ENCODE measurements at regions not wholly inside any gene's neighbourhood (a gene's known extent, or its start where the extent isn't known, plus 50 kb on each side); places are given as distances from the start of the nearest gene placed in this dataset.

GRCh38 chr1:5810131-5810530 is 182.1 kb downstream of the NPHP4 start:
- no peak overlapping the region for H3K27ac ChIP-seq
- DNase-seq (ENCODE audit: low spot score): no peak
- Mint-ChIP-seq H3K27ac (no peak overlapping the region), H3K4me3 (no peak overlapping the region), H3K36me3 (no peaks in the 10 kb centered on the region), H3K4me1 (peaks cover 11% of the 10 kb centered on the region), H3K9me3 (no peaks in the 10 kb centered on the region), H3K27me3 (ENCODE audit: insufficient read depth, low read depth) (peaks cover 2% of the 10 kb centered on the region)
- no peaks in the 10 kb centered on the region for H3K4me1 ChIP-seq
- no peak overlapping the region for H3K9ac ChIP-seq
- H3K9me3 ChIP-seq (ENCODE audit: low read depth): no peaks in the 10 kb centered on the region
- no peaks in the 10 kb centered on the region for H3K36me3 ChIP-seq
- no peak for TF ChIP-seq EZH2phosphoT487 (IDR thresholded peaks at IDR 0.05)
- no peak for TF ChIP-seq CTCF (IDR thresholded peaks at IDR 0.05)
- no peak for TF ChIP-seq EZH2 (IDR thresholded peaks at IDR 0.05)
- H3K4me3 ChIP-seq: no peak overlapping the region
- H3K27me3 ChIP-seq: no peaks in the 10 kb centered on the region
- H2AFZ ChIP-seq (replicated peaks): no peak overlapping the region
- H3K79me2 ChIP-seq (ENCODE audit: low read depth): no peaks in the 10 kb centered on the region
- no peak overlapping the region for H3K4me2 ChIP-seq
- H3F3A ChIP-seq (ENCODE audit: low read depth): peaks cover 5% of the 10 kb centered on the region
- no peaks in the 10 kb centered on the region for H4K20me1 ChIP-seq (ENCODE audit: low read depth)

GRCh38 chr1:5809207-5809788 is 182.9 kb downstream of the NPHP4 start:
- no peak overlapping the region for H2AFZ ChIP-seq (replicated peaks)
- no peak for DNase-seq (ENCODE audit: low spot score)

GRCh38 chr1:5803851-5804250 is 188.4 kb downstream of the NPHP4 start:
- no peaks in the 10 kb centered on the region for H3K9me3 ChIP-seq (ENCODE audit: low read depth)
- Mint-ChIP-seq H3K27ac (no peak overlapping the region), H3K36me3 (no peaks in the 10 kb centered on the region), H3K9me3 (no peaks in the 10 kb centered on the region), H3K4me1 (no peaks in the 10 kb centered on the region), H3K27me3 (ENCODE audit: insufficient read depth, low read depth) (no peaks in the 10 kb centered on the region), H3K4me3 (no peak overlapping the region)
- H3K36me3 ChIP-seq: no peaks in the 10 kb centered on the region
- H3K4me3 ChIP-seq: no peak overlapping the region
- DNase-seq (ENCODE audit: low spot score): no peak
- no peak overlapping the region for H2AFZ ChIP-seq (replicated peaks)
- H3K4me2 ChIP-seq: no peak overlapping the region
- no peaks in the 10 kb centered on the region for H3K79me2 ChIP-seq (ENCODE audit: low read depth)
- H3F3A ChIP-seq (ENCODE audit: low read depth): no peaks in the 10 kb centered on the region
- TF ChIP-seq CTCF (IDR thresholded peaks at IDR 0.05) (no peak), EZH2 (IDR thresholded peaks at IDR 0.05) (no peak), EZH2phosphoT487 (IDR thresholded peaks at IDR 0.05) (no peak)
- no peaks in the 10 kb centered on the region for H3K4me1 ChIP-seq
- H3K27ac ChIP-seq: no peak overlapping the region
- H4K20me1 ChIP-seq (ENCODE audit: low read depth): no peaks in the 10 kb centered on the region
- H3K9ac ChIP-seq: no peak overlapping the region
- no peaks in the 10 kb centered on the region for H3K27me3 ChIP-seq

More at GRCh38 chr1:5809207-5809788, 182.9 kb downstream of the NPHP4 start:
- peaks cover 5% of the 10 kb centered on the region for H3F3A ChIP-seq (ENCODE audit: low read depth)
- H4K20me1 ChIP-seq (ENCODE audit: low read depth): no peaks in the 10 kb centered on the region
- no peak overlapping the region for H3K27ac Mint-ChIP-seq
- H3K27ac ChIP-seq: no peak overlapping the region
- no peaks in the 10 kb centered on the region for H3K79me2 ChIP-seq (ENCODE audit: low read depth)
- H3K27me3 Mint-ChIP-seq (ENCODE audit: insufficient read depth, low read depth): peaks cover 2% of the 10 kb centered on the region
- no peak overlapping the region for H3K4me3 ChIP-seq
- H3K9ac ChIP-seq: no peak overlapping the region
- no peaks in the 10 kb centered on the region for H3K9me3 Mint-ChIP-seq
- TF ChIP-seq CTCF (IDR thresholded peaks at IDR 0.05): no peak
- TF ChIP-seq EZH2 (IDR thresholded peaks at IDR 0.05): no peak
- TF ChIP-seq EZH2phosphoT487 (IDR thresholded peaks at IDR 0.05): no peak
- H3K4me1 Mint-ChIP-seq: peaks cover 11% of the 10 kb centered on the region
- no peak overlapping the region for H3K4me3 Mint-ChIP-seq
- H3K27me3 ChIP-seq: no peaks in the 10 kb centered on the region
- no peaks in the 10 kb centered on the region for H3K36me3 Mint-ChIP-seq
- H3K36me3 ChIP-seq: no peaks in the 10 kb centered on the region
- no peaks in the 10 kb centered on the region for H3K9me3 ChIP-seq (ENCODE audit: low read depth)
- no peaks in the 10 kb centered on the region for H3K4me1 ChIP-seq
- H3K4me2 ChIP-seq: no peak overlapping the region

All from neural progenitor cell (in vitro differentiated cells).